ENCODE measurements at regions not wholly inside any gene's neighbourhood (a gene's known extent, or its start where the extent isn't known, plus 50 kb on each side); places are given as distances from the start of the nearest gene placed in this dataset.

DNA sequence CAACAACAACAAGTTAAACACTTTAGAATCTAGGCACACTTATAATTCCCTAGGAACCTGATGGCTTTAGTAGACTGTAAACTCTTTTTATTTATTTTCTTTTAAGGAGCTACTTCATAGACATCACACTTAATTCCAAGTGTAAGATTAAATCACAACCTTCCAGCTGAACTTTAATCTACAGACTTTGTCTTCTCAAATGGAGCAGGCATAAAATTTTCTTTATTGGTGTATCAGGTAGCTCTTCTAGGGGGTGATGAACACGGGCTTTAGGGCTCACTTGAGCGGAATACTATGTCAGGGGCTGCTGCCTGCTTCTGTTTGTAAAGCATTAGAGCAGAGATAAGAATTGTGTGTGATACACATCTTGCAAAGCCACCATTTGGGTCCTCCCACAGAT, 525.8 kb upstream of the FAT3 start:
- TF ChIP-seq, protein P1, sequence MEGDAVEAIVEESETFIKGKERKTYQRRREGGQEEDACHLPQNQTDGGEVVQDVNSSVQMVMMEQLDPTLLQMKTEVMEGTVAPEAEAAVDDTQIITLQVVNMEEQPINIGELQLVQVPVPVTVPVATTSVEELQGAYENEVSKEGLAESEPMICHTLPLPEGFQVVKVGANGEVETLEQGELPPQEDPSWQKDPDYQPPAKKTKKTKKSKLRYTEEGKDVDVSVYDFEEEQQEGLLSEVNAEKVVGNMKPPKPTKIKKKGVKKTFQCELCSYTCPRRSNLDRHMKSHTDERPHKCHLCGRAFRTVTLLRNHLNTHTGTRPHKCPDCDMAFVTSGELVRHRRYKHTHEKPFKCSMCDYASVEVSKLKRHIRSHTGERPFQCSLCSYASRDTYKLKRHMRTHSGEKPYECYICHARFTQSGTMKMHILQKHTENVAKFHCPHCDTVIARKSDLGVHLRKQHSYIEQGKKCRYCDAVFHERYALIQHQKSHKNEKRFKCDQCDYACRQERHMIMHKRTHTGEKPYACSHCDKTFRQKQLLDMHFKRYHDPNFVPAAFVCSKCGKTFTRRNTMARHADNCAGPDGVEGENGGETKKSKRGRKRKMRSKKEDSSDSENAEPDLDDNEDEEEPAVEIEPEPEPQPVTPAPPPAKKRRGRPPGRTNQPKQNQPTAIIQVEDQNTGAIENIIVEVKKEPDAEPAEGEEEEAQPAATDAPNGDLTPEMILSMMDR (IDR thresholded peaks at IDR 0.05; ENCODE audit: low read depth, low read length, poor library complexity, severe bottlenecking): no peak
- TF ChIP-seq EZH2phosphoT487 (IDR thresholded peaks at IDR 0.05; ENCODE audit: borderline replicate concordance, low read length): no peak
- Histone ChIP-seq H3K4me1 (ENCODE audit: control insufficient read depth, low read length) (no peaks in the 10 kb centered on the region), H3K79me2 (ENCODE audit: control insufficient read depth, low read length) (no peaks in the 10 kb centered on the region), H3K36me3 (ENCODE audit: control insufficient read depth, low read length) (no peaks in the 10 kb centered on the region), H3K4me2 (ENCODE audit: low read length) (no peak overlapping the region), H3K27me3 (ENCODE audit: control insufficient read depth, low read length) (no peaks in the 10 kb centered on the region), H4K20me1 (ENCODE audit: control insufficient read depth, insufficient read depth, low read depth, low read length) (no peaks in the 10 kb centered on the region), H3K27ac (ENCODE audit: low read depth, low read length) (no peak overlapping the region), H3K4me3 (ENCODE audit: low read length) (no peak overlapping the region), H3F3A (ENCODE audit: control insufficient read depth, insufficient read depth) (no peaks in the 10 kb centered on the region), H3K9me2 (replicated peaks; ENCODE audit: control insufficient read depth, low read length) (no peaks in the 10 kb centered on the region), H3K9me3 (ENCODE audit: control insufficient read depth, insufficient read depth, low read length) (no peaks in the 10 kb centered on the region)

DNA sequence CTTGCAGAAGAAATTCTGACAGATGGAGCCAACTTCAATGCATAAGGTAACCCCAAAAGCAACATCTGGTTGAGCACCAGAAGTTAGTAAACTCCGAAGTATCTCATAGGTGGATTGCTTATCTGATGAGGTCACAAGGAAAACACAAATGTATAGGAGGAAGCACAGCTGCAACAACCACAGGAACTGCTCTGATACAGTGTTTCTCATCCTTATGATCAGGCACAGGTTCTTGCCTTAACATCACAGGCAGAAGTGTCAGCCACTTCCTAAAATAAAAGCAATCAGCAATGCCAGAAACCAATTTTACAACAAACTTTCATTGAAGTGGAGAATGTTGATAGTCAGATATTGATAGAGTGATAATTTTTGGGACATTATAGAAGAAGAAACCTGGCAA, 530.3 kb upstream of the FAT3 start:
- Histone ChIP-seq H4K20me1 (ENCODE audit: control insufficient read depth, insufficient read depth, low read depth, low read length) (no peaks in the 10 kb centered on the region), H3F3A (ENCODE audit: control insufficient read depth, insufficient read depth) (no peaks in the 10 kb centered on the region), H3K4me1 (ENCODE audit: control insufficient read depth, low read length) (no peaks in the 10 kb centered on the region), H3K36me3 (ENCODE audit: control insufficient read depth, low read length) (no peaks in the 10 kb centered on the region), H3K9me2 (replicated peaks; ENCODE audit: control insufficient read depth, low read length) (no peaks in the 10 kb centered on the region), H3K27ac (ENCODE audit: low read depth, low read length) (no peak overlapping the region), H3K27me3 (ENCODE audit: control insufficient read depth, low read length) (no peaks in the 10 kb centered on the region), H3K4me3 (ENCODE audit: low read length) (no peak overlapping the region), H3K79me2 (ENCODE audit: control insufficient read depth, low read length) (no peaks in the 10 kb centered on the region), H3K9me3 (ENCODE audit: control insufficient read depth, insufficient read depth, low read length) (no peaks in the 10 kb centered on the region), H3K4me2 (ENCODE audit: low read length) (no peak overlapping the region)
- no peak for TF ChIP-seq EZH2phosphoT487 (IDR thresholded peaks at IDR 0.05; ENCODE audit: borderline replicate concordance, low read length)
- TF ChIP-seq, protein P1 (IDR thresholded peaks at IDR 0.05; ENCODE audit: low read depth, low read length, poor library complexity, severe bottlenecking): no peak

DNA sequence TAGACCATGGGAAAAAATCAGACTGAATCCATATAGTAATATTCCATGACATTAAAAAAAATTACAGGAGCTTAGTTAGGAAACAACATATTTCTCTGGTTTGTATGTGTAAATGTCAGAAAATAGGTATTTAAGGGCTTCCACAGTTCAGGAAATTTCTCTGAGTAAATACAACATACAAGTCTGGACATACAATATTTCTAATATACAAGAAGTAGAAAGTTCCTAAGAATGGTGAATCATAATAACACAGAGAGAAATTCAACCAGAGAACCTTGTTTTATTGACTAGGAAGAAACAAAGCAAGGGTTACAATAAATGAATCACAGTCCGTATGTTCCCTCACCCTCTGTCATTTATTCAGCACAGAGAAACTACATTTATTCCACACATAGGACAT, 532.7 kb upstream of the FAT3 start:
- TF ChIP-seq, protein P1 (IDR thresholded peaks at IDR 0.05; ENCODE audit: low read depth, low read length, poor library complexity, severe bottlenecking): no peak
- TF ChIP-seq EZH2phosphoT487 (IDR thresholded peaks at IDR 0.05; ENCODE audit: borderline replicate concordance, low read length): no peak
- H3K79me2 ChIP-seq (ENCODE audit: control insufficient read depth, low read length): no peaks in the 10 kb centered on the region
- no peak overlapping the region for H3K4me2 ChIP-seq (ENCODE audit: low read length)
- no peaks in the 10 kb centered on the region for H3K4me1 ChIP-seq (ENCODE audit: control insufficient read depth, low read length)
- no peaks in the 10 kb centered on the region for H3K36me3 ChIP-seq (ENCODE audit: control insufficient read depth, low read length)
- no peaks in the 10 kb centered on the region for H3K27me3 ChIP-seq (ENCODE audit: control insufficient read depth, low read length)
- H3K9me2 ChIP-seq (replicated peaks; ENCODE audit: control insufficient read depth, low read length): no peaks in the 10 kb centered on the region
- H4K20me1 ChIP-seq (ENCODE audit: control insufficient read depth, insufficient read depth, low read depth, low read length): no peaks in the 10 kb centered on the region
- H3F3A ChIP-seq (ENCODE audit: control insufficient read depth, insufficient read depth): no peaks in the 10 kb centered on the region
- no peaks in the 10 kb centered on the region for H3K9me3 ChIP-seq (ENCODE audit: control insufficient read depth, insufficient read depth, low read length)
- H3K4me3 ChIP-seq (ENCODE audit: low read length): no peak overlapping the region
- H3K27ac ChIP-seq (ENCODE audit: low read depth, low read length): no peak overlapping the region

DNA sequence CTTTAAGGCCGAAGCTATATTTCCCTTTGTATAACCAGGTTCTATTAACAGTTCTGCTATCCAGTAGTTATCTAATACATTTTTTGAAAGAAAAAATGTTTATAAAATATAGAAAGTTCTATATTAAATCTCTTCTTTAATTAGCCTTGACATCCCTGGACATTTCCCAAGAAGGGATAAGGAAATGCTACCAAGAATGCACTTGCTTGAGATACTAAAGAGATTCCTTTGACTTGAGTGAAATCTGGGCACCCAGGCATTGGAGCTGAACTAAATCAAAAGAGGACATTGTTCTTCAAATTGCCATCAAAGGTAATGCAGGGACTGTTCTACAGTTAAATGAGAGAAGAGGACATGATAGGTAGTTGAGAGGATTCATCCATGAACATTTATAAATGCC, 535.9 kb upstream of the FAT3 start:
- Histone ChIP-seq H3K4me2 (ENCODE audit: low read length) (no peak overlapping the region), H3K36me3 (ENCODE audit: control insufficient read depth, low read length) (no peaks in the 10 kb centered on the region), H3K27ac (ENCODE audit: low read depth, low read length) (no peak overlapping the region), H3K79me2 (ENCODE audit: control insufficient read depth, low read length) (no peaks in the 10 kb centered on the region), H3K27me3 (ENCODE audit: control insufficient read depth, low read length) (no peaks in the 10 kb centered on the region), H3K9me3 (ENCODE audit: control insufficient read depth, insufficient read depth, low read length) (no peaks in the 10 kb centered on the region), H4K20me1 (ENCODE audit: control insufficient read depth, insufficient read depth, low read depth, low read length) (no peaks in the 10 kb centered on the region), H3K4me3 (ENCODE audit: low read length) (no peak overlapping the region), H3F3A (ENCODE audit: control insufficient read depth, insufficient read depth) (no peaks in the 10 kb centered on the region), H3K9me2 (replicated peaks; ENCODE audit: control insufficient read depth, low read length) (no peaks in the 10 kb centered on the region), H3K4me1 (ENCODE audit: control insufficient read depth, low read length) (no peaks in the 10 kb centered on the region)
- TF ChIP-seq EZH2phosphoT487 (IDR thresholded peaks at IDR 0.05; ENCODE audit: borderline replicate concordance, low read length): no peak
- TF ChIP-seq, protein P1 (IDR thresholded peaks at IDR 0.05; ENCODE audit: low read depth, low read length, poor library complexity, severe bottlenecking): no peak

Data from DOHH2 (cell line).